ENCODE measurements at regions not wholly inside any gene's neighbourhood (a gene's known extent, or its start where the extent isn't known, plus 50 kb on each side); places are given as distances from the start of the nearest gene placed in this dataset.

DNA sequence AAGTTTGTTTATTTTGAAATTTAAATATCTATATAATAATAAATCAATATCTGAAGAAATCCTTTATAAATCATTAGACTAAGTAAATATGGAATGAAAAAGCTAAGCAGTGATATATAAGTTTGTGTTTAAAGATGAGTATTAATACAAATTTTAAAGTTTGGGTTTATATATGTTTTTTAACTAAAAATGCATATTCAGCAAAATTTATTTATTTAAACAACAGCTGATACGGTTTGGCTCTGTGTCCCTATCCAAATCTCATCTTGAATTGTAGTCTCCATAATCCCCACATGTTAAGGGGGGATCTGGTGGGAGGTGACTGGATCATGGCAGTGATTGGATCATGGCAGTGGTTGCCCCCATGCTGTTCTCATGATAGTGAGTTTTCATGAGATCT lies 580.7 kb upstream of the EPHA6 start:
- TF ChIP-seq, protein P1, sequence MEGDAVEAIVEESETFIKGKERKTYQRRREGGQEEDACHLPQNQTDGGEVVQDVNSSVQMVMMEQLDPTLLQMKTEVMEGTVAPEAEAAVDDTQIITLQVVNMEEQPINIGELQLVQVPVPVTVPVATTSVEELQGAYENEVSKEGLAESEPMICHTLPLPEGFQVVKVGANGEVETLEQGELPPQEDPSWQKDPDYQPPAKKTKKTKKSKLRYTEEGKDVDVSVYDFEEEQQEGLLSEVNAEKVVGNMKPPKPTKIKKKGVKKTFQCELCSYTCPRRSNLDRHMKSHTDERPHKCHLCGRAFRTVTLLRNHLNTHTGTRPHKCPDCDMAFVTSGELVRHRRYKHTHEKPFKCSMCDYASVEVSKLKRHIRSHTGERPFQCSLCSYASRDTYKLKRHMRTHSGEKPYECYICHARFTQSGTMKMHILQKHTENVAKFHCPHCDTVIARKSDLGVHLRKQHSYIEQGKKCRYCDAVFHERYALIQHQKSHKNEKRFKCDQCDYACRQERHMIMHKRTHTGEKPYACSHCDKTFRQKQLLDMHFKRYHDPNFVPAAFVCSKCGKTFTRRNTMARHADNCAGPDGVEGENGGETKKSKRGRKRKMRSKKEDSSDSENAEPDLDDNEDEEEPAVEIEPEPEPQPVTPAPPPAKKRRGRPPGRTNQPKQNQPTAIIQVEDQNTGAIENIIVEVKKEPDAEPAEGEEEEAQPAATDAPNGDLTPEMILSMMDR (IDR thresholded peaks at IDR 0.05) = no peak
- TF ChIP-seq POLR2A (IDR thresholded peaks at IDR 0.05) (no peak), EP300 (IDR thresholded peaks at IDR 0.05) (no peak)
